GM12878 (cell line): ENCODE measurements at regions not wholly inside any gene's neighbourhood (a gene's known extent, or its start where the extent isn't known, plus 50 kb on each side); places are given as distances from the start of the nearest gene placed in this dataset.

Source experiments
- ATAC-seq: fragments of 200-7000 bp; cut with Tn5 transposase; 3 replicates; pipeline ENCODE4 v1.9.1; 2020; ENCODE audit warnings: mild to moderate bottlenecking, moderate library complexity
- BruUV-seq: library from RNA; stranded (reverse); fragments of 400-500 nt; replicated peaks from 2 replicates; lab custom pipeline; 2021; lab: Mats Ljungman, UMichigan
- CTCF ChIA-PET: fragments of 300-600 bp; sonication (Branson Sonifier 250); formaldehyde crosslinking; extraction: SDS; loops from one replicate; lab custom pipeline; 2021; ENCODE audit warnings: inconsistent platforms; lab: Yijun Ruan, JAX
- POLR2A ChIA-PET: fragments of 350-600 bp; formaldehyde crosslinking; extraction: SDS; loops from one replicate; lab custom pipeline; 2021; ENCODE audit warnings: inconsistent platforms; lab: Charles Lee
- RAD21 ChIA-PET: fragments of 300-600 bp; sonication (Branson Sonifier 250); formaldehyde crosslinking; loops from one replicate; lab custom pipeline; 2023; ENCODE audit warnings: antibody characterized with exemption; ENCODE audit not compliant: unreplicated experiment; lab: Charles Lee
- SMC1A ChIA-PET: fragments of 300-600 bp; sonication (Branson Sonifier 250); formaldehyde crosslinking; loops from one replicate; lab custom pipeline; 2023; ENCODE audit not compliant: unreplicated experiment, uncharacterized antibody; lab: Charles Lee
- DNase-seq: peaks from one replicate; pipeline ENCODE4 v3.0.0-alpha.2; 2011; ENCODE audit warnings: low read depth, low spot score
- FAIRE-seq: peaks from 3 replicates; lab custom pipeline; 2011; peaks lifted over from hg19 to GRCh38; lab: Jason Lieb, UNC
- H2AFZ ChIP-seq: 2 replicates; pipeline ENCODE4 v1.6.0; 2011; ENCODE audit warnings: low read depth, low read length, control low read depth; ENCODE audit not compliant: control insufficient read depth
- H3K27ac ChIP-seq: 2 replicates; pipeline ENCODE4 v1.5.1; 2011; ENCODE audit warnings: control low read depth; ENCODE audit not compliant: control insufficient read depth, insufficient read depth
- H3K27me3 ChIP-seq, 2 experiments: replicated peaks in 1 of 2; 2 replicates each; pipeline versions ENCODE4 v1.6.0 to v1.6.1; 2011; ENCODE audit warnings: low read length in 1 of 2; ENCODE audit not compliant: control insufficient read depth in 2 of 2, insufficient read depth in 2 of 2
- H3K36me3 ChIP-seq, 2 experiments: 2 replicates each; pipeline ENCODE4 v1.5.1; 2011; ENCODE audit warnings: low read length in 1 of 2; ENCODE audit not compliant: control insufficient read depth in 2 of 2, insufficient read depth in 2 of 2
- H3K4me1 ChIP-seq: 2 replicates; pipeline ENCODE4 v1.6.1; 2011; ENCODE audit warnings: mild to moderate bottlenecking, low read length, moderate library complexity, mixed read lengths; ENCODE audit not compliant: control insufficient read depth, insufficient read depth
- H3K4me2 ChIP-seq: 2 replicates; pipeline ENCODE4 v1.6.0; 2011; ENCODE audit warnings: control low read depth; ENCODE audit not compliant: control insufficient read depth, insufficient read depth
- H3K4me3 ChIP-seq: fragments of 200-600 bp; sonication (generic); 2 replicates; pipeline ENCODE4 v1.5.1; 2016
- H3K79me2 ChIP-seq: 2 replicates; pipeline ENCODE4 v1.6.0; 2011; ENCODE audit warnings: low read length; ENCODE audit not compliant: control insufficient read depth, insufficient read depth
- H3K9ac ChIP-seq: 2 replicates; pipeline ENCODE4 v1.8.0; 2011; ENCODE audit warnings: low read length, control low read depth, mixed read lengths; ENCODE audit not compliant: control insufficient read depth, insufficient read depth
- H3K9me3 ChIP-seq: replicated peaks from 3 replicates; pipeline ENCODE4 v1.5.1; 2011; ENCODE audit warnings: mild to moderate bottlenecking, low read length; ENCODE audit not compliant: control insufficient read depth, insufficient read depth
- H4K20me1 ChIP-seq: 2 replicates; pipeline ENCODE4 v1.6.0; 2011; ENCODE audit not compliant: control insufficient read depth, insufficient read depth
- E2F4 ChIP-seq: IDR thresholded peaks from 2 replicates; pipeline ENCODE4 v1.6.1; 2012; ENCODE audit warnings: low read depth, low read length, improper control_type of control experiment
- IRF5 ChIP-seq: fragments of 450-650 bp; IDR thresholded peaks from 2 replicates; pipeline ENCODE4 v1.6.1; 2017; ENCODE audit warnings: borderline replicate concordance
- NRF1 ChIP-seq: conservative IDR thresholded peaks from 2 replicates; pipeline ENCODE4 v1.6.1; 2011; ENCODE audit warnings: mild to moderate bottlenecking, low read depth, low read length, improper control_type of control experiment
- RAD51 ChIP-seq: fragments of 450-650 bp; IDR thresholded peaks from 2 replicates; pipeline ENCODE4 v1.6.1; 2016; ENCODE audit warnings: moderate library complexity, mild to moderate bottlenecking, inconsistent platforms
- STAT1 ChIP-seq: fragments of 450-650 bp; conservative IDR thresholded peaks from 2 replicates; pipeline ENCODE4 v1.6.1; 2014; ENCODE audit warnings: antibody characterized with exemption, mild to moderate bottlenecking
- ZBTB4 ChIP-seq: fragments of 450-650 bp; formaldehyde crosslinking; IDR thresholded peaks from 2 replicates; pipeline ENCODE4 v1.4.0; 2022; ENCODE audit warnings: mild to moderate bottlenecking, moderate library complexity
- ZZZ3 ChIP-seq: IDR thresholded peaks from 2 replicates; pipeline ENCODE4 v1.6.1; 2011; ENCODE audit warnings: low read depth; ENCODE audit not compliant: control insufficient read depth, insufficient read length
- WGBS: methylation state at CpG from one replicate; pipeline ENCODE4 v1.1.6; 2016; ENCODE audit warnings: low lambda C conversion rate; ENCODE audit not compliant: insufficient replicate concordance, insufficient coverage; ENCODE audit errors: missing lambda C conversion rate; 5-methylcytosine and 5-hydroxymethylcytosine counted together
- in situ Hi-C: fragments of 300-500 bp; cut with MboI; formaldehyde crosslinking; loops from 9 replicates; pipeline ENCODE4 v1.14.3; 2018; ENCODE audit warnings: mixed read lengths
- intact Hi-C: fragments of 100-400 bp; cut with micrococcal nuclease; formaldehyde crosslinking; loops from one replicate; pipeline ENCODE4 v1.14.2; 2022; ENCODE audit not compliant: unreplicated experiment

GRCh38 chr18:68104036-68104435 is 587.5 kb upstream of the DSEL start:
- no peaks in the 10 kb centered on the region for H3K27me3 ChIP-seq
- TF ChIP-seq NRF1 = no peak
- TF ChIP-seq STAT1 = no peak
- TF ChIP-seq E2F4 = no peak
- TF ChIP-seq RAD51 = no peak
- no peak for TF ChIP-seq ZZZ3
- TF ChIP-seq IRF5 = no peak
- TF ChIP-seq ZBTB4 = no peak
- POLR2A ChIA-PET = no interaction called here
- H3K9me3 ChIP-seq = no peaks in the 10 kb centered on the region
- CTCF ChIA-PET = interaction anchor here (0.6 kb wide), 1 partner anchor 1691 kb away, joined by 3 read pairs; no protein-coding TSS in a partner anchor
- H4K20me1 ChIP-seq = no peaks in the 10 kb centered on the region
- no peaks in the 10 kb centered on the region for H3K4me1 ChIP-seq
- FAIRE-seq (no peak), DNase-seq (no peak), ATAC-seq (no peak)
- SMC1A ChIA-PET = no interaction called here
- RAD21 ChIA-PET = no interaction called here
- in situ Hi-C loops (no loop called here), intact Hi-C loops (no loop called here)
- H3K4me3 ChIP-seq = no peak overlapping the region
- H3K27ac ChIP-seq = no peak overlapping the region
- no TSS peak for BruUV-seq
- no peaks in the 10 kb centered on the region for H3K36me3 ChIP-seq
- WGBS = 35% methylated on average over 4 of the region's 4 CpGs
- no peaks in the 10 kb centered on the region for H3K79me2 ChIP-seq
- no peak overlapping the region for H3K4me2 ChIP-seq
- no peak overlapping the region for H3K9ac ChIP-seq
- H2AFZ ChIP-seq = no peak overlapping the region
